PC-9 (cell line): ENCODE measurements at regions not wholly inside any gene's neighbourhood (a gene's known extent, or its start where the extent isn't known, plus 50 kb on each side); places are given as distances from the start of the nearest gene placed in this dataset.

ENCODE experiments used
- CTCF ChIP-seq: fragments of 200-600 bp; sonication (generic); conservative IDR thresholded peaks from 2 replicates; pipeline ENCODE4 v1.6.1; 2017; ENCODE audit warnings: mixed run types, antibody characterized with exemption, mild to moderate bottlenecking, moderate library complexity
- EZH2 ChIP-seq: fragments of 200-600 bp; sonication (generic); IDR thresholded peaks from 2 replicates; pipeline ENCODE4 v1.8.0; 2017; ENCODE audit warnings: antibody characterized with exemption, low read depth

GRCh38 chr5:154648229-154648628 lies 106.9 kb upstream of the LARP1 start:
- TF ChIP-seq CTCF = no peak
- TF ChIP-seq EZH2 = no peak
